CD4-positive, alpha-beta T cell (primary cell): ENCODE measurements at regions not wholly inside any gene's neighbourhood (a gene's known extent, or its start where the extent isn't known, plus 50 kb on each side); places are given as distances from the start of the nearest gene placed in this dataset.

Source experiments
- ATAC-seq: fragments of 200-7000 bp; cut with Tn5 transposase; one replicate; pipeline ENCODE4 v1.10.0; 2022; ENCODE audit warnings: mild to moderate bottlenecking; ENCODE audit not compliant: poor library complexity
- CTCF ChIA-PET: fragments of 350-600 bp; sonication (Branson Sonifier 250); formaldehyde crosslinking; loops from one replicate; lab custom pipeline; 2021; ENCODE audit warnings: antibody characterized with exemption, inconsistent platforms; lab: Charles Lee
- POLR2A ChIA-PET: fragments of 350-600 bp; sonication (Branson Sonifier 250); formaldehyde crosslinking; loops from one replicate; lab custom pipeline; 2021; ENCODE audit warnings: antibody characterized with exemption, inconsistent platforms; lab: Charles Lee
- DNase-seq, 14 experiments: peaks; one replicate each; pipeline ENCODE4 v3.0.0-alpha.2; 2013 to 2020; ENCODE audit warnings: mixed read lengths in 2 of 14
- H3K27ac ChIP-seq, 2 donors: one replicate each; pipeline versions ENCODE4 v1.5.1 to v1.7.0; 2013; ENCODE audit warnings: low read length in 2 of 2, low read depth in 1 of 2, mild to moderate bottlenecking in 1 of 2
- H3K27me3 ChIP-seq, 2 experiments: 1 replicate in 1 of 2; 2 replicates in 1 of 2; pipeline versions ENCODE4 v1.6.1 to v1.7.0; 2013; ENCODE audit warnings: low read length in 2 of 2, control low read depth in 1 of 2, mild to moderate bottlenecking in 1 of 2, moderate library complexity in 1 of 2; ENCODE audit not compliant: insufficient read depth in 2 of 2, control insufficient read depth in 1 of 2
- H3K36me3 ChIP-seq: one replicate; pipeline ENCODE4 v1.6.1; 2013; ENCODE audit warnings: low read length, control low read depth; ENCODE audit not compliant: insufficient read depth
- H3K4me1 ChIP-seq: one replicate; pipeline ENCODE4 v1.6.1; 2013; ENCODE audit warnings: low read length, control low read depth; ENCODE audit not compliant: insufficient read depth
- H3K4me3 ChIP-seq: one replicate; pipeline ENCODE4 v1.5.1; 2013; ENCODE audit warnings: mild to moderate bottlenecking, low read length, moderate library complexity
- H3K9me3 ChIP-seq, 2 experiments: 1 replicate in 1 of 2; 2 replicates in 1 of 2; pipeline versions ENCODE4 v1.6.1 to v1.7.0; 2013; ENCODE audit warnings: low read length in 2 of 2, mild to moderate bottlenecking in 2 of 2, control low read depth in 1 of 2, moderate library complexity in 1 of 2; ENCODE audit not compliant: control insufficient read depth in 1 of 2, insufficient read depth in 1 of 2
- H3K27ac Mint-ChIP-seq: one replicate; pipeline ENCODE4 v1.8.0; 2020; ENCODE audit warnings: mixed read lengths
- H3K27me3 Mint-ChIP-seq: one replicate; pipeline ENCODE4 v1.8.0; 2021; ENCODE audit warnings: mixed read lengths
- H3K36me3 Mint-ChIP-seq: one replicate; pipeline ENCODE4 v1.8.0; 2021; ENCODE audit warnings: low read depth, mixed read lengths
- H3K4me1 Mint-ChIP-seq: one replicate; pipeline ENCODE4 v1.8.0; 2021; ENCODE audit warnings: low read depth, mixed read lengths
- H3K4me3 Mint-ChIP-seq: one replicate; pipeline ENCODE4 v1.8.0; 2020; ENCODE audit warnings: mild to moderate bottlenecking, mixed read lengths
- H3K9me3 Mint-ChIP-seq: one replicate; pipeline ENCODE4 v1.8.0; 2020; ENCODE audit warnings: mixed read lengths
- intact Hi-C, 2 experiments: fragments of 100-400 bp; cut with DNase I in 1 of 2; cut with micrococcal nuclease in 1 of 2; formaldehyde crosslinking; loops; one replicate each; pipeline versions ENCODE4 v1.15.1 to v1.9.0; 2023 to 2025; cut with DNase I, micrococcal nuclease
- TF ChIP-seq, protein P1 (sequence below): fragments of 200-600 bp; IDR thresholded peaks from one replicate; pipeline ENCODE4 v1.8.0; 2022; ENCODE audit warnings: antibody characterized with exemption, mild to moderate bottlenecking

DNA sequence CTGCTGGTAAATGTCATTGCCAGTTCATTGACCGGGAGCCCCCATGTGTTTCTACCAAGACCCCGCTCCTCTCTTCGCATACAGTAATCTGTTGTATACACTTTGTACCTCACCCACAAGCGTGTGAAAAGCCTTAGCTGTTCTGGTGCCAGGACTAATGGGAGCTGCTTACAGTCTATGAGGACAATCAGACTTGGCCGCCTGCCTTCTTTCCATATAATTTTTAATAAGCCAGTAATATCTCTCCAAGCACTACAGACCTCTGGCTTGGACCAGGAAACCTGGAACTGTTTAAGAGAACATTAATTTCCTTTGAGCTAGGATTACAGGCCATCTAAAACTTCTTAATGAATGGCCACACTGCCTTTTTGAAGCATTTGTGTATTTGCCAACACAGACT, 149.7 kb upstream of the MSX1 start:
- Histone ChIP-seq H3K4me1 (no peaks in the 10 kb centered on the region), H3K27me3 (no peaks in the 10 kb centered on the region), H3K9me3 (no peaks in the 10 kb centered on the region), H3K36me3 (no peaks in the 10 kb centered on the region), H3K4me3 (no peak overlapping the region), H3K27ac (no peak overlapping the region)
- TF ChIP-seq, protein P1, sequence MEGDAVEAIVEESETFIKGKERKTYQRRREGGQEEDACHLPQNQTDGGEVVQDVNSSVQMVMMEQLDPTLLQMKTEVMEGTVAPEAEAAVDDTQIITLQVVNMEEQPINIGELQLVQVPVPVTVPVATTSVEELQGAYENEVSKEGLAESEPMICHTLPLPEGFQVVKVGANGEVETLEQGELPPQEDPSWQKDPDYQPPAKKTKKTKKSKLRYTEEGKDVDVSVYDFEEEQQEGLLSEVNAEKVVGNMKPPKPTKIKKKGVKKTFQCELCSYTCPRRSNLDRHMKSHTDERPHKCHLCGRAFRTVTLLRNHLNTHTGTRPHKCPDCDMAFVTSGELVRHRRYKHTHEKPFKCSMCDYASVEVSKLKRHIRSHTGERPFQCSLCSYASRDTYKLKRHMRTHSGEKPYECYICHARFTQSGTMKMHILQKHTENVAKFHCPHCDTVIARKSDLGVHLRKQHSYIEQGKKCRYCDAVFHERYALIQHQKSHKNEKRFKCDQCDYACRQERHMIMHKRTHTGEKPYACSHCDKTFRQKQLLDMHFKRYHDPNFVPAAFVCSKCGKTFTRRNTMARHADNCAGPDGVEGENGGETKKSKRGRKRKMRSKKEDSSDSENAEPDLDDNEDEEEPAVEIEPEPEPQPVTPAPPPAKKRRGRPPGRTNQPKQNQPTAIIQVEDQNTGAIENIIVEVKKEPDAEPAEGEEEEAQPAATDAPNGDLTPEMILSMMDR, result no peak
- Mint-ChIP-seq H3K27ac (no peak overlapping the region), H3K4me1 (no peaks in the 10 kb centered on the region), H3K36me3 (peaks cover 29% of the 10 kb centered on the region), H3K9me3 (peaks cover 4% of the 10 kb centered on the region), H3K4me3 (no peak overlapping the region), H3K27me3 (no peaks in the 10 kb centered on the region)
- POLR2A ChIA-PET, result no interaction called here
- CTCF ChIA-PET, result no interaction called here
- ATAC-seq (no peak), DNase-seq (no peak)
- intact Hi-C loops, result no loop called here

DNA sequence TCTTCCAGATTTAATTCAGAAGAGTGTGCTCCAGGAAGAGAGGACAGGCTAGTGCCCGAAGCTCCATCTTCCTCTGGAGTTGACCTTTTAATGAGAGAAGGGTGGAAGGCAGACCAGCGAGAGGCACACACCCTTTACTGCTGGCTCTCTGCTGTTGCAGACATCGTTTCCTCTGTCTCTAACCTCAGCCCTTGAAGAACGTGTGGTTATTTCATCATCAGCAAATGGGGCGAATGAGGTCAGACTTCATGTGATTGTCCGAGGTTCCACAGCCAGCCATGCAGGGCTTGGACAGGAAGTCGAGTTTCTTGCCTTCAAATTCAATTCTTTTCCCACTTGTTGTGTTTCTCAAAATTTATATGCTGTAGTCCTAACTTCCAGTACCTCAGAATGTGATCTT, 155.2 kb upstream of the MSX1 start:
- H3K27me3 ChIP-seq, result no peaks in the 10 kb centered on the region
- no peaks in the 10 kb centered on the region for H3K4me1 ChIP-seq
- no peak overlapping the region for H3K4me3 ChIP-seq
- Mint-ChIP-seq H3K36me3 (peaks cover 37% of the 10 kb centered on the region), H3K9me3 (peaks cover 4% of the 10 kb centered on the region), H3K4me1 (no peaks in the 10 kb centered on the region), H3K27me3 (no peaks in the 10 kb centered on the region), H3K27ac (no peak overlapping the region), H3K4me3 (no peak overlapping the region)
- ChIA-PET CTCF (no interaction called here), POLR2A (no interaction called here)
- TF ChIP-seq, protein P1, result no peak
- intact Hi-C loops, result no loop called here
- ATAC-seq (no peak), DNase-seq (no peak)
- H3K36me3 ChIP-seq, result no peaks in the 10 kb centered on the region
- no peak overlapping the region for H3K27ac ChIP-seq
- H3K9me3 ChIP-seq, result peaks cover 0 to 5% of the 10 kb centered on the region in 2 experiments

DNA sequence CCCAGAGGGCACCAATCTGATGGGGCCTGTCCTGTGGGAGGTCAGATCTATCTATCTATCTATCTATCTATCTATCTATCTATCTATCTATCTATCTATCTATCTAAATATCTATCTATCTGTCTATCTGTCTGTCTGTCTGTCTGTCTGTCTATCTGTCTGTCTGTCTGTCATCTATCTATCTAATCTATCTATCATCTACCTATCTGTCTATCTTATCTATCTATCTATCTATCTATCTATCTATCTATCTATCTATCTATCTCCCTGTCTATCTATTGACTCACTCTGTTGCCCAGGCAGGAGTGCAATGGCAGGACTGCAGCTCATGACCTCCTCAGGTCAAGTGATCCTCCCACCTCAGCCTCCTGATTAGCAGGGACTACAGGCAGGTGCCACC, 155.7 kb upstream of the STX18 start:
- no peaks in the 10 kb centered on the region for H3K27me3 ChIP-seq
- H3K27ac ChIP-seq, result no peak overlapping the region
- ChIA-PET CTCF (no interaction called here), POLR2A (no interaction called here)
- Mint-ChIP-seq H3K9me3 (no peaks in the 10 kb centered on the region), H3K36me3 (no peaks in the 10 kb centered on the region), H3K27ac (no peak overlapping the region), H3K4me3 (no peak overlapping the region), H3K4me1 (no peaks in the 10 kb centered on the region), H3K27me3 (no peaks in the 10 kb centered on the region)
- TF ChIP-seq, protein P1, result no peak
- no peak for DNase-seq
- ATAC-seq, result no peak
- H3K4me3 ChIP-seq, result no peak overlapping the region
- intact Hi-C loops, result no loop called here
- H3K4me1 ChIP-seq, result no peaks in the 10 kb centered on the region
- H3K36me3 ChIP-seq, result no peaks in the 10 kb centered on the region
- no peaks in the 10 kb centered on the region for H3K9me3 ChIP-seq
